Gastrocnemius medialis (tissue), 4 donors: ENCODE measurements at regions not wholly inside any gene's neighbourhood (a gene's known extent, or its start where the extent isn't known, plus 50 kb on each side); places are given as distances from the start of the nearest gene placed in this dataset.

Experiments
- CTCF ChIP-seq, 5 experiments: fragments of 450-650 bp in 3 of 5; fragments of 200-600 bp in 2 of 5; sonication (generic) in 2 of 5; IDR thresholded peaks in 4 of 5; conservative IDR thresholded peaks in 1 of 5; 1 replicate in 4 of 5; 2 replicates in 1 of 5; pipeline ENCODE4 v1.5.1; 2016 to 2019; ENCODE audit warnings: antibody characterized with exemption in 5 of 5, mild to moderate bottlenecking in 3 of 5, moderate library complexity in 3 of 5
- POLR2A ChIP-seq, 2 donors: fragments of 450-650 bp; IDR thresholded peaks; one replicate each; pipeline ENCODE4 v1.6.1; 2017; ENCODE audit warnings: antibody characterized with exemption in 2 of 2, mild to moderate bottlenecking in 2 of 2, moderate library complexity in 2 of 2

DNA sequence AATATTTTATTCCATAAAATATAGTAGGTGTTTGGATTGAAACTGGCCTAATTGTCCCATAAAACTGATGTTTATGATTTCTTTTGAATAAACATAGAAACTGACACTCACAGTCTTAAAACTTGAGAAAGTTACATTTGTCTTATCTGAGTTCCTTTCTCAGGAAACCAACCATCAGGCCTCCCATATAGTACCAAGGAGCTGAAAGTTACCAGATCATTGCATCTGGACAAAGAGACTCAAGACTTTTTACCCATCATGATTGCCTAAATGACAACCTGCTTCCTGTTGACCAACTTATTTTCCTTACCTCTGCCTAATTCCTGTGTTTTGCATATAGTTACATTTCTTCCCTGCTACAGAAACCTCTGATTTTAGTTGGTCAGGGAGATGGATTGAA, 137.0 kb upstream of the XPO1 start:
- TF ChIP-seq POLR2A (IDR thresholded peaks at IDR 0.05) (no peak), CTCF (IDR thresholded peaks at IDR 0.05 in 4 of 5, conservative IDR thresholded peaks at IDR 0.05 in 1 of 5) (no peak)
